ENCODE measurements at regions not wholly inside any gene's neighbourhood (a gene's known extent, or its start where the extent isn't known, plus 50 kb on each side); places are given as distances from the start of the nearest gene placed in this dataset.

GRCh38 chr2:62447411-62447810 lies 58.6 kb downstream of the TMEM17 start:
- FAIRE-seq (no peak), DNase-seq (ENCODE audit: low spot score) (no peak)

DNA sequence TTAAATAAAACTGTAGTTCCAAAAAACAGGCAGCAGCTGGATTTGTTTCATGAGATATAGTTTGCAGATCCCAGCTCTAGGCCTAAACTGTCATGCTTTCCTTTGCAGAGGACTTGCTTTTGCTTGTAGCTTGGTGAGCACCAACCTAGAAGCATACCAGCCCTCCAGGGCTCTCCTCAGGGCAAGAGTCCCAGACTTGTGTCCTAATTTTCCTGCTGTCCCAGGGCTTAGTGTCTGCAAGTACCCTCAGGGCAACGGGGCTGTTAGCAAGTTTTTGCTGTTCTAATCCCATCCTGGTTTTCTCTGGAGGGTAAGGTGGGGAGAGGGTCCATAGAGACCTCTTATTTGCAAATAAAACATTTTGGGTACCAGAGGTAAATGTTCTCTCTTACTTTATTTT lies 59.5 kb downstream of the TMEM17 start:
- no peak for DNase-seq (ENCODE audit: low spot score)
- no peak for FAIRE-seq

- FAIRE-seq, result no peak
Observed at GRCh38 chr2:62443886-62444285, 62.1 kb downstream of the TMEM17 start.

DNA sequence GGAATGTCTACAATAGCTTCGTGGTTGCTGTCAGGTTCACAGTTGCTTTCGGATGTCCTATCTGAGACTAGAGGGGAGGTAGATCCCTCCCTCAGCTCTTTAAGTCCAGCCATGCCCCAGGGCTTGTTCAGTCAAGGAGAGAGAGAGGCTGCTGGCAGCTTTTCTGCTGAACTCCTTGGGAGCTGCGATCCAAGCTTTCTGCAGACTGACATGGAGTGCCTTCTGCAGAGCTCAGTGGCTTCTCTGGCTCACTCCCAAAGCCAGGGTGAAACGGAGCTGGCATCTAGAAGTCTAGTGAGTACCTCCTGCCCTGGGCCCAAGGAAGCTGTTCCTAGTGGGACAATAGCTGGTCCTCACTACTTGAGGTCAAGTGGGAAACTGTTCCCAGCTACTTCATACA lies 62.5 kb downstream of the TMEM17 start:
- DNase-seq (ENCODE audit: low spot score), result no peak
- FAIRE-seq, result no peak

More at GRCh38 chr2:62443886-62444285, 62.1 kb downstream of the TMEM17 start:
- no peak for DNase-seq (ENCODE audit: low spot score)

DNA sequence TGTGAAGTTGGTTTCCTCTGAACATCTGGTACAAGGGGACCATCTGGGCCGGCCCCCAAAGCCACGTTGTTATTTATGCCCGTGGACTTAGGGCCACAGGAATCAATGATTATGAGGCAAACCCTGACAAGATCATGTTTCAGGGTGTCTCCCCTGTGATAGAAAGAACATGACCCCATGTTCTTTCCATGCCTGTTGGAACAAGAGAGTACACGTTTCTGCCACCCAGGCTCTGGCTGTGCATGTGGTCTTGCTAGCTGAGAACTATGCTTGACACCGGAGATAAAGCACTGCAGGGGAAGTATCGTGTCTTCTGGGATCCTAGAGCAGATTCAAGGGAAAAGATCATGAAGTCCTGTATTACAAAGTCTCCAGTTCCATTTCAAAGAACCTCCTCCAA lies 64.2 kb downstream of the TMEM17 start:
- DNase-seq (ENCODE audit: low spot score) (no peak), FAIRE-seq (no peak)

DNA sequence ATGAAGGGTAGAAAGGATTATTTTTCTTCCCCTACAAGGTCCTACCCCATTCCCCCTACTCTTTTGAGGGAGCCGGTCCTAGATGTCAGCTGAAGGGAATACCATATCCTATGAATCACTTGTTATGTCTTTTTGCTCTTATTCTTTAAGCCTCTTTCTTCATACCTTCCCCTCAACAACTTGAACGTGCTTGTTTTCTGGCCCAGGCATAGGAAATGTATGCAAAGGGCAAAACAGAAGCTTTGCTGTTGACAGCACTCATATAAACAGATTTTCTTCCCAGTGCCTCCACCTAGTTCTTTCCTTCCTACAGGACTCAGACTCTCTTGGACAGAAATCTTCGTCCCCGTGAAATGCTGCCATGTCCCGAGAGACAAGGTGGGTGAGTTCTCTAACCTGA lies 64.6 kb downstream of the TMEM17 start:
- no peak for DNase-seq (ENCODE audit: low spot score)
- FAIRE-seq, result no peak

GRCh38 chr2:62440281-62440946 lies 65.6 kb downstream of the TMEM17 start:
- DNase-seq (ENCODE audit: low spot score) (no peak), FAIRE-seq (no peak)

DNA sequence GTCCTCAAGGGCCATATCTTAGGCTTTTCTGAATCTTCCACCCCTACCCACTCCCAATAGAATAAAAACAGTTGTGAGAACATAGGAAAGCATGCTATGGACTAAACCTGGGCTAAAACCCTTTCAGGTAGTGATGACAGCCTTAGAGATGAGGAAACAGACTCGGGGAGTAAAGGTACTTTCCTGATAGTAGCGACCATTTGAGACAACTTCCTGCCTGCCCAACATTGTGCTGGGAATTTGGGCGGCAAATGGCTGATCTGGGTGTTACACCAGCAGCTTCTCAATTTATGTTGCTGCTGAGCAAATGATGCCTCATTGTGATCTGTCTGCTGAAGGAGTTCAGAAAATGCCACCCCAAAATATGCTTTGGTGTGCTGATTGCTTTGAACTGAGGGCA lies 66.6 kb downstream of the TMEM17 start:
- DNase-seq (ENCODE audit: low spot score) (no peak), FAIRE-seq (no peak)

GRCh38 chr2:62437785-62438184 lies 68.2 kb downstream of the TMEM17 start:
- no peak for DNase-seq (ENCODE audit: low spot score)
- FAIRE-seq, result no peak

DNA sequence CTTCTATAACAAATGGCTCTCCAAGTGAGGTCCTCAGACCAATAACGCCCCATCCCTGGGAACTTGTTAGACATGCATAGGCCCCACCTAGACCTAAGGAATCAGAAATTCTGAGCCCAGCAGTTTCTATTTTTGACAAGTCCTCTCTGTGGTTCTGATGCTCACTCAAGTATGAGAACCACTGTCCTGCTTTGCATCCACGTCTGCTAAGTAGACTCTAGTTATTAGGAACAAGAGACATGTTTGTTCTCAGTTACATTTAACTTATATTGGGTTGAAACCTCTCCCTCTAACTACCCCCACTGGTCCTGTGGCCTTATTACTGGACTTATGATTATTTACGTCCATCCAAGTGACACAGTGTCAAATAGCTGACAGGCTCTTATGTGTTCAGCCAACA lies 70.3 kb downstream of the TMEM17 start:
- FAIRE-seq, result no peak
- no peak for DNase-seq (ENCODE audit: low spot score)

GRCh38 chr2:62432407-62432806 lies 73.6 kb downstream of the TMEM17 start:
- no peak for FAIRE-seq

GRCh38 chr2:62431512-62431911 lies 74.5 kb downstream of the TMEM17 start:
- no peak for FAIRE-seq
- no peak for DNase-seq (ENCODE audit: low spot score)

More at GRCh38 chr2:62432407-62432806, 73.6 kb downstream of the TMEM17 start:
- DNase-seq (ENCODE audit: low spot score), result no peak

DNA sequence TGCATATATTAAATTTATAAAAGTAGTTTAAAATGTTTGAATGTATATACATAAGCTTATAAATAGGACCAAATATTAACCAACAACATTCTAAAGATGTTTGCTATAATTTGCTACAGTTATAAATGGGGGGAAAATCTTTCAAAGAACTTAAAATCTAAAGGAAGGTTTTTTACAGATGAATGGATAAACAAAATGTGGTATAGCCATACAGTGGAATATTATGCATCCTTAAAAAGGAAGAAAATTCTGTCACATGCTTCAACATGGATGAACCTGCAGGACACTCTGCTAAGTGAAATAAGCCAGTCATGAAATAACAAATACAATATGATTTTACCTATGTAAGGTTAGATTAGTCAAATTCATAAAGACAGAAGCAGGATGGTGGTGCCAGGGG lies 75.8 kb downstream of the TMEM17 start:
- FAIRE-seq (no peak), DNase-seq (ENCODE audit: low spot score) (no peak)

DNA sequence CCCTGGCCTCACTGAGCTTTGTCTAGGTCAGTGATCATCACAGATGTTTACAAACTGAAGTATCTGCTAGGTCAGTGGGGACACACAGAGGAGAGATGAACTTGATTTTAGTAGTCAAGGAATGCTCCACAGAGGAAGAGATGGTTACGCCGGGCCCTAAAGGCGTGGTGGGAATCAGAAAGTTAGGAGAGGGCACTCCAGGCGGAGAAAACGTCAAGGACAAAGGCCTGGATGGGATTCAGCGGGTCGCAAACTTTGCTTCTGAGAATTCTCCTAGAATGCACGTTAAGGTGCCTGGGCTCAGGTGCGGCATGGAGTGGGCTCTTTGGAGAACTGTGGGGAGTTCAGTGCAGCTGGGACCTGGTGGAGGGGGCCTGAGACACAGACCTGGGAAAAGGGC lies 78.8 kb downstream of the TMEM17 start:
- DNase-seq (ENCODE audit: low spot score) (no peak), FAIRE-seq (no peak)

DNA sequence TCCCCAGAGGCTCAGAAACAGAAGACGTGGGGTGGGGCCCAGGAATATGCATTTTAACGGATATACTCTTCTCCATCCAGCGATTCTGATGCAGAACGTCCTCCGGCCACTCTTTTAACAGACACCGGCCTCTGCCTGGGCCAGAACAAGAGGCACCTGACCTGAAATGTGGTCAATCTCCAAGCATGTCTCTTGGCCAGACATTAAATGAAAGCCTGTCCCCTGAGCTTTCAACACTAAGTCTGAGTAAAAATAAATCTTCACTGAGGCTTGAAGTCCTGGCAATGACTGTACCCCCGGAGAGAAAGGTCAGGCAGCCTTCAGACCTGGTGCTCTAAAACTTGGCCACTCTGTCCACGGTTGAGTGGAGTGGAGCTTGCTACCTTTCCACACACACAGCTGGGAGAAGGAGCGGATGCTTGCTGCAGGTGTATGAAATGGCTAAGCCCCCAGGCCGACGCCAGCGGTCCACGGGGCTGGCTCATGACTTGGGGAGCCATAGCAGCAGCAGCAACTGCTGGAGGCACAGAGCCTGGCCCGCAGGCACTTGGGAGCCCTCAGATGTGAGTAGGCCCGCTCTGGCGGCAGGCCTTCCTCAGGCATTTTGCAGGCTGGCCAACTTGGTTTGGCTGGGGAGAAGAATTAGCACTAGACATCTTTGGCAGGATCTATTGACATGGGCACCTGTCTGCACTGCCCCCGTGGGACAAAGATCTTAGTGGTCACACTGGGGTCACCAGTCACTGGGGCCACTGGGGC lies 79.7 kb downstream of the TMEM17 start:
- FAIRE-seq, result no peak

DNA sequence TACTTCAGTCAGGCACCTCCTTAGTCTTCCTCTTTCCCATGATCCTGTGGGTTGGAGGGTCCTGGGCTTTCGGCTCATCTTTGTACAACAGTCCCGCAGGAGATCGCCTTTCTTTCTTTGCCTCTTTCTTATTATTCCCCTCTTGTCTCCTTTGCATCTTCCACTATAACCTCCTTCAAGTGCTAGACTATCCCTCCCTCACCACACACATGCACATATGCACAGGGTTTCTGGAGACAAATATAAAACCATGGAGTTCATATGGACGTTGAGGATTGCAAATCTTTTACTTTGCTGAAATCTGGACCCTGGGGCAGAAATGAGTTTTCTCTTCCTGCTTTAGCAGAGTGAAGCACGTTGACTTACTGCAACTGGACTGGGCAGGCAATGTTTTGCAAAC lies 80.3 kb downstream of the TMEM17 start:
- no peak for FAIRE-seq

More for the DNA sequence above, 79.7 kb downstream of the TMEM17 start:
- DNase-seq (ENCODE audit: low spot score), result no peak

DNA sequence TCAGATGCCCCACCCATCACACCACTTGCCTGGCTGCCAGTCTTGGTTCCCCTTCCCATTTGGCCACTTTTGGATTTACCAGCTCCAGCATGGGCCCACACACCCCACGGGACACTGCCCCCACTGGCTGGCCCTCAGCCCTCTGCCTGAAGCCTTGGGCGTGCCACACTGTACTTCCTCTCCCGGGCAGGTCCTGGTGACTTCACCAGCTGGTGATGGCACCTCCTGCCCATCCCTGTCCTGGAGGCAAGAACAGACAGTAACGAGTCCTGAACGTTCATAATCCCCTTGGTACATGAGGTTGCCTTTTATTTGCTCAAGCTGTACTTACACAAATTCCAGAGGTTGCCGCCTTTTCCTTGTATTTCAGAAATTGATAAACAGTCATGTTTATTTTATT lies 81.1 kb downstream of the TMEM17 start:
- no peak for FAIRE-seq
- DNase-seq (ENCODE audit: low spot score), result no peak

More for the DNA sequence above, 80.3 kb downstream of the TMEM17 start:
- DNase-seq (ENCODE audit: low spot score), result no peak

DNA sequence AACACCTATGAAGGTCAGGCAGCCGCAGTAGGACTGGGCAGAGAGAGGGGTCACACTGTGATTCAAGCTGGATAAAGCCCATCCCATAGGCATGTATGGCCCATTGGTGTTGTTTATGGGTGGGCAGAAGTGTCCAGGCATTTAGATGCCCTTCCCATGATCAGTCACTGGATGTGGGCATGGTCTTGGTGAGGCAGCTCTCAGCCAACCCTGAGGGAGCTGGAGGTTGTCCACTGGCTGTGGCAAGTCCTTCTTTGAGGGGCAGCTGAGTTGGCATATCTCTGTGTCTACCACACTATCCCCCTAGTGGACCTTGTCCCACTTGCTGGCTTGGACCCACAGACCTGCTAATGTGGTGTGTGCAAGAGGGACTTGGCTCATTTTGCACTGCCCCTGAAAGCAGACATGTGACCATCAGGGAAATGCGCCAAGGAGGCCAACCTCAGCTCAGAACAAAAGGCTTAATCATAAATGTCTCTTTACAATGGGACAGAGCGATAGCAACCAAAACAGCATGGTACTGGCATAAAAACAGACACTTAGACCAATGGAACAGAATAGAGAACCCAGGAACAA lies 82.0 kb downstream of the TMEM17 start:
- FAIRE-seq (no peak), DNase-seq (ENCODE audit: low spot score) (no peak)

DNA sequence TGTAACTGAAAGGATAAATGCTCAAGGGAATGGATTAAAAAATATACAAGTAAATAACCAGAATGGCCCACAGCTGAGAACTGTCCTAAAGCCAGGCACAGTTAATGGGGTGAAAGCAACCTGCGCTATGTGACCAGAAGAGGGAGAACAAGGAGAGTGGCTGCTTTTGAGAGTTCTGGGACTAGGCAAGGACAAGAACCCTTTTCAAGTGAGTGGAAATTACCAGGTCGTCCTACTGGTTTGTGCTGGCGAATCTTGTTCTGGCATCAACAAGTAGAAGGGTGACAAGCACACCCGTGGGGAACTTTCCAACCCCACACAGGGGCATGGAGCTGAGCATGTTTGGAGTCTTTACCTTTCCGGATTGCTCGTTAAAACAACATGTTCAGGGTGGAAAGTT lies 82.8 kb downstream of the TMEM17 start:
- FAIRE-seq (no peak), DNase-seq (ENCODE audit: low spot score) (no peak)

DNA sequence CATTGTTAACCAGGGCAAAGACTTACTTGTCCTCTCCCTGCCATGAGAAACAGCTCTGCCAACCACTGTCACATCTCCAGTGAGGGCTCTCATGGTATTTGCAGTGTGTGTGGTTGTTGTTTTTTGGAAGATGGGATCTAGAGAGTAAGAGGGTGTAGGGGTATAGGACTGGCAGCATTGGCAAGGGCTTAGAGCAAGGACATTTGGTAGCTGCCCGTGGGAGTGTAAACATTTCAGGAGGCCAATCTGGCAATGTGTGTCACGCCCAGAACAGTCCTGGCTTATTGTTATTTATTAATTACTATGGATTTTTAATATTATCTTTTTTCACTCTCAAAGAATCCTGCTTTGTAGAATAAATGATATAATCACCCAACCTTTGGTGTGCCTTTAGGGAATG lies 90.5 kb downstream of the TMEM17 start:
- FAIRE-seq (no peak), DNase-seq (ENCODE audit: low spot score) (no peak)

- FAIRE-seq, result no peak
- no peak for DNase-seq (ENCODE audit: low spot score)
Observed at GRCh38 chr2:62415019-62415431, 91.0 kb downstream of the TMEM17 start.

DNA sequence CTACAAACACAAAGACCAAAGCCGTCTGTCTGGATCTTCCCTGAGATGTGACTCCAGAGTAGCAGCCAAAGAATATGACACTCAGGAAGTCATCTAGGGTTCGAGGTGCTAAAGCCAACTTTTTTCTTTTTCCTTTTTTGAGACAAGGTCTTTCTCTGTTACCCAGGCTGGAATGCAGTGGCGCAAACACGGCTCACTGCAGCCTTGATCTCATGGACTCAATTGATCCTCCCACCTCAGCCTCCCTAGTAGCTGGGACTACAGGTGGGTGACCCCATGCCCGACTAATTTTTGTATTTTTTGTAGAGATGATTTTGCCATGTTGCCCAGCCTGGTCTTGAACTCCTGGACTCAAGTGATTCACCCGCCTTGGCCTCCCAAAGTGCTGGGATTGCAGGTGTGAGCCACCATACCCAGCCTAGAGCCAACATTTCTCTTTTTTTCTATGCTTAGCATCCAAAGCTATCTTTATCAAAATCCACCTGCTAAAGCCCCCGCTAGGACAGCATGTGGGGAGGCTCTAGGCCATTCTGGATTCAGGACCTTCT lies 92.8 kb downstream of the TMEM17 start:
- DNase-seq (ENCODE audit: low spot score) (no peak), FAIRE-seq (no peak)
